Liver (tissue), 8 donors: ENCODE measurements at regions not wholly inside any gene's neighbourhood (a gene's known extent, or its start where the extent isn't known, plus 50 kb on each side); places are given as distances from the start of the nearest gene placed in this dataset.

ENCODE experiments used
- DNase-seq: peaks from one replicate; pipeline ENCODE4 v3.0.0-alpha.2; 2017; ENCODE audit warnings: low spot score
- H3K27ac ChIP-seq, 2 donors: one replicate each; pipeline ENCODE4 v1.7.0; 2013; ENCODE audit warnings: inconsistent platforms in 2 of 2, low read length in 2 of 2, control low read depth in 1 of 2, low read depth in 1 of 2, mild to moderate bottlenecking in 1 of 2
- H3K27me3 ChIP-seq, 4 donors: one replicate each; pipeline versions ENCODE4 v1.6.1 to v1.7.0; 2013; ENCODE audit warnings: low read length in 3 of 4, inconsistent platforms in 1 of 4, mild to moderate bottlenecking in 1 of 4, moderate library complexity in 1 of 4; ENCODE audit not compliant: control insufficient read depth in 4 of 4, insufficient read depth in 4 of 4
- H3K36me3 ChIP-seq, 4 donors: one replicate each; pipeline versions ENCODE4 v1.6.1 to v1.7.0; 2013; ENCODE audit warnings: low read length in 3 of 4, mild to moderate bottlenecking in 3 of 4, low read depth in 1 of 4, moderate library complexity in 1 of 4; ENCODE audit not compliant: control insufficient read depth in 4 of 4, insufficient read depth in 3 of 4
- H3K4me1 ChIP-seq, 4 donors: one replicate each; pipeline versions ENCODE4 v1.6.1 to v1.7.0; 2013; ENCODE audit warnings: low read length in 3 of 4, mild to moderate bottlenecking in 3 of 4, moderate library complexity in 1 of 4; ENCODE audit not compliant: control insufficient read depth in 4 of 4, insufficient read depth in 4 of 4
- H3K4me3 ChIP-seq, 3 donors: one replicate each; pipeline versions ENCODE4 v1.6.1 to v1.7.0; 2013; ENCODE audit warnings: low read length in 3 of 3, control low read depth in 1 of 3, low read depth in 1 of 3, mild to moderate bottlenecking in 1 of 3
- H3K9ac ChIP-seq, 2 donors: one replicate each; pipeline ENCODE4 v1.7.0; 2013; ENCODE audit warnings: low read length in 2 of 2, mild to moderate bottlenecking in 2 of 2, moderate library complexity in 2 of 2, control low read depth in 1 of 2, low read depth in 1 of 2
- H3K9me3 ChIP-seq, 4 donors: one replicate each; pipeline versions ENCODE4 v1.6.1 to v1.7.0; 2013; ENCODE audit warnings: low read length in 3 of 4; ENCODE audit not compliant: control insufficient read depth in 4 of 4
- EGR1 ChIP-seq, 2 donors: IDR thresholded peaks; 2 replicates each; pipeline ENCODE4 v1.6.1; 2016 to 2018; ENCODE audit warnings: antibody characterized with exemption in 2 of 2, low read depth in 2 of 2
- FOXA2 ChIP-seq: IDR thresholded peaks from 2 replicates; pipeline ENCODE4 v1.6.1; 2016; ENCODE audit warnings: antibody characterized with exemption
- GABPA ChIP-seq, 2 donors: IDR thresholded peaks in 1 of 2; conservative IDR thresholded peaks in 1 of 2; 2 replicates each; pipeline ENCODE4 v1.6.1; 2016; ENCODE audit warnings: antibody characterized with exemption in 2 of 2, mild to moderate bottlenecking in 1 of 2, moderate library complexity in 1 of 2
- HNF4A ChIP-seq, 2 donors: conservative IDR thresholded peaks; 2 replicates each; pipeline ENCODE4 v1.6.1; 2016; ENCODE audit warnings: antibody characterized with exemption in 2 of 2, mild to moderate bottlenecking in 2 of 2
- HNF4G ChIP-seq: IDR thresholded peaks from 2 replicates; pipeline ENCODE4 v1.6.1; 2016; ENCODE audit warnings: antibody characterized with exemption
- JUND ChIP-seq, 2 donors: IDR thresholded peaks; 2 replicates each; pipeline ENCODE4 v1.6.1; 2016; ENCODE audit warnings: antibody characterized with exemption in 2 of 2
- NR2F2 ChIP-seq: IDR thresholded peaks from 2 replicates; pipeline ENCODE4 v1.6.1; 2016; ENCODE audit warnings: antibody characterized with exemption
- RAD21 ChIP-seq, 2 donors: IDR thresholded peaks; 2 replicates each; pipeline ENCODE4 v1.6.1; 2016; ENCODE audit warnings: antibody characterized with exemption in 2 of 2, mild to moderate bottlenecking in 2 of 2
- SP1 ChIP-seq: IDR thresholded peaks from 2 replicates; pipeline ENCODE4 v1.6.1; 2018; ENCODE audit warnings: antibody characterized with exemption, mild to moderate bottlenecking
- TAF1 ChIP-seq: conservative IDR thresholded peaks from 2 replicates; pipeline ENCODE4 v1.6.1; 2016; ENCODE audit warnings: antibody characterized with exemption, mild to moderate bottlenecking
- YY1 ChIP-seq: IDR thresholded peaks from 2 replicates; pipeline ENCODE4 v1.6.1; 2016; ENCODE audit warnings: antibody characterized with exemption, mild to moderate bottlenecking
- WGBS: extraction: QIAGEN DNeasy Blood & Tissue Kit; methylation state at CpG from one replicate; pipeline ENCODE4 v1.1.7; 2013; 5-methylcytosine and 5-hydroxymethylcytosine counted together
- TF ChIP-seq, protein P1 (sequence below): IDR thresholded peaks from 2 replicates; pipeline ENCODE4 v1.6.1; 2016; ENCODE audit warnings: antibody characterized with exemption, mild to moderate bottlenecking
- TF ChIP-seq, protein P2 (sequence below): IDR thresholded peaks from 2 replicates; pipeline ENCODE4 v1.6.1; 2016; ENCODE audit warnings: antibody characterized with exemption
- TF ChIP-seq, protein P3 (sequence below): IDR thresholded peaks from 2 replicates; pipeline ENCODE4 v1.6.1; 2016; ENCODE audit warnings: antibody characterized with exemption
- TF ChIP-seq, protein P4 (sequence below): fragments of 150-350 bp; IDR thresholded peaks from 2 replicates; pipeline ENCODE4 v1.5.1; 2017; ENCODE audit warnings: improper control_type of control experiment, low read depth, low read length; ENCODE audit not compliant: missing input control
- donor health status: healthy.
- donor health status: healthy.
- donor health status: healthy.
- donor health status: healthy.
- donor health status: healthy.

DNA sequence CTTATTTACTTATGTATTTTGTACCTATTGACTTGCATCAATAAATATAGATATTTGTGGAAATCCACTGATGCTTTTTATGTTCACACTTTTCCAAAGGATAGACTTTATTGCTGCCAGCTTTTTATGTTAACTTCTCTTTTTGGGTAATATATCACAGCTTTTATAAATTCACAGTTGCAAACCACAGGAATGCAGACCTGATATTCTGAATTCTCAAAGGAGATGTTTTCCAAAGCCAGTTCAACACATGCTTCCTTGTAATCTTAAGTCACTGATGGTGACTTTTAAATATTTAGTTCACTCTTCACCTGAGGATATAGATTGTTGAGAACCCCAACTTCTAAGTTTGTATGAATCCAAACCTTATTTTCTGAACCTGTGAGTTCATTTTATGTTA is 223.4 kb upstream of the PRR16 start:
- Histone ChIP-seq H3K27ac (no peak overlapping the region), H3K36me3 (no peaks in the 10 kb centered on the region), H3K27me3 (no peaks in the 10 kb centered on the region), H3K9me3 (no peaks in the 10 kb centered on the region), H3K4me3 (no peak overlapping the region), H3K9ac (no peak overlapping the region), H3K4me1 (no peaks in the 10 kb centered on the region)
- TF ChIP-seq, protein P1, sequence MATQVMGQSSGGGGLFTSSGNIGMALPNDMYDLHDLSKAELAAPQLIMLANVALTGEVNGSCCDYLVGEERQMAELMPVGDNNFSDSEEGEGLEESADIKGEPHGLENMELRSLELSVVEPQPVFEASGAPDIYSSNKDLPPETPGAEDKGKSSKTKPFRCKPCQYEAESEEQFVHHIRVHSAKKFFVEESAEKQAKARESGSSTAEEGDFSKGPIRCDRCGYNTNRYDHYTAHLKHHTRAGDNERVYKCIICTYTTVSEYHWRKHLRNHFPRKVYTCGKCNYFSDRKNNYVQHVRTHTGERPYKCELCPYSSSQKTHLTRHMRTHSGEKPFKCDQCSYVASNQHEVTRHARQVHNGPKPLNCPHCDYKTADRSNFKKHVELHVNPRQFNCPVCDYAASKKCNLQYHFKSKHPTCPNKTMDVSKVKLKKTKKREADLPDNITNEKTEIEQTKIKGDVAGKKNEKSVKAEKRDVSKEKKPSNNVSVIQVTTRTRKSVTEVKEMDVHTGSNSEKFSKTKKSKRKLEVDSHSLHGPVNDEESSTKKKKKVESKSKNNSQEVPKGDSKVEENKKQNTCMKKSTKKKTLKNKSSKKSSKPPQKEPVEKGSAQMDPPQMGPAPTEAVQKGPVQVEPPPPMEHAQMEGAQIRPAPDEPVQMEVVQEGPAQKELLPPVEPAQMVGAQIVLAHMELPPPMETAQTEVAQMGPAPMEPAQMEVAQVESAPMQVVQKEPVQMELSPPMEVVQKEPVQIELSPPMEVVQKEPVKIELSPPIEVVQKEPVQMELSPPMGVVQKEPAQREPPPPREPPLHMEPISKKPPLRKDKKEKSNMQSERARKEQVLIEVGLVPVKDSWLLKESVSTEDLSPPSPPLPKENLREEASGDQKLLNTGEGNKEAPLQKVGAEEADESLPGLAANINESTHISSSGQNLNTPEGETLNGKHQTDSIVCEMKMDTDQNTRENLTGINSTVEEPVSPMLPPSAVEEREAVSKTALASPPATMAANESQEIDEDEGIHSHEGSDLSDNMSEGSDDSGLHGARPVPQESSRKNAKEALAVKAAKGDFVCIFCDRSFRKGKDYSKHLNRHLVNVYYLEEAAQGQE = no peak
- no peak for TF ChIP-seq RAD21 (IDR thresholded peaks at IDR 0.05)
- no peak for TF ChIP-seq NR2F2
- TF ChIP-seq HNF4G = no peak
- no peak for TF ChIP-seq TAF1
- no peak for TF ChIP-seq EGR1 (IDR thresholded peaks at IDR 0.05; ENCODE audit: low read depth in 2 of 2)
- no peak for TF ChIP-seq JUND (IDR thresholded peaks at IDR 0.05)
- TF ChIP-seq HNF4A (conservative IDR thresholded peaks at IDR 0.05) = no peak
- no peak for TF ChIP-seq YY1
- no peak for TF ChIP-seq FOXA2
- TF ChIP-seq, protein P2, sequence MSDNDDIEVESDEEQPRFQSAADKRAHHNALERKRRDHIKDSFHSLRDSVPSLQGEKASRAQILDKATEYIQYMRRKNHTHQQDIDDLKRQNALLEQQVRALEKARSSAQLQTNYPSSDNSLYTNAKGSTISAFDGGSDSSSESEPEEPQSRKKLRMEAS = no peak
- no peak for TF ChIP-seq GABPA (IDR thresholded peaks at IDR 0.05 in 1 of 2, conservative IDR thresholded peaks at IDR 0.05 in 1 of 2)
- no peak for TF ChIP-seq SP1
- TF ChIP-seq, protein P3, sequence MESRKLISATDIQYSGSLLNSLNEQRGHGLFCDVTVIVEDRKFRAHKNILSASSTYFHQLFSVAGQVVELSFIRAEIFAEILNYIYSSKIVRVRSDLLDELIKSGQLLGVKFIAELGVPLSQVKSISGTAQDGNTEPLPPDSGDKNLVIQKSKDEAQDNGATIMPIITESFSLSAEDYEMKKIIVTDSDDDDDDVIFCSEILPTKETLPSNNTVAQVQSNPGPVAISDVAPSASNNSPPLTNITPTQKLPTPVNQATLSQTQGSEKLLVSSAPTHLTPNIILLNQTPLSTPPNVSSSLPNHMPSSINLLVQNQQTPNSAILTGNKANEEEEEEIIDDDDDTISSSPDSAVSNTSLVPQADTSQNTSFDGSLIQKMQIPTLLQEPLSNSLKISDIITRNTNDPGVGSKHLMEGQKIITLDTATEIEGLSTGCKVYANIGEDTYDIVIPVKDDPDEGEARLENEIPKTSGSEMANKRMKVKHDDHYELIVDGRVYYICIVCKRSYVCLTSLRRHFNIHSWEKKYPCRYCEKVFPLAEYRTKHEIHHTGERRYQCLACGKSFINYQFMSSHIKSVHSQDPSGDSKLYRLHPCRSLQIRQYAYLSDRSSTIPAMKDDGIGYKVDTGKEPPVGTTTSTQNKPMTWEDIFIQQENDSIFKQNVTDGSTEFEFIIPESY = no peak
- TF ChIP-seq, protein P4, sequence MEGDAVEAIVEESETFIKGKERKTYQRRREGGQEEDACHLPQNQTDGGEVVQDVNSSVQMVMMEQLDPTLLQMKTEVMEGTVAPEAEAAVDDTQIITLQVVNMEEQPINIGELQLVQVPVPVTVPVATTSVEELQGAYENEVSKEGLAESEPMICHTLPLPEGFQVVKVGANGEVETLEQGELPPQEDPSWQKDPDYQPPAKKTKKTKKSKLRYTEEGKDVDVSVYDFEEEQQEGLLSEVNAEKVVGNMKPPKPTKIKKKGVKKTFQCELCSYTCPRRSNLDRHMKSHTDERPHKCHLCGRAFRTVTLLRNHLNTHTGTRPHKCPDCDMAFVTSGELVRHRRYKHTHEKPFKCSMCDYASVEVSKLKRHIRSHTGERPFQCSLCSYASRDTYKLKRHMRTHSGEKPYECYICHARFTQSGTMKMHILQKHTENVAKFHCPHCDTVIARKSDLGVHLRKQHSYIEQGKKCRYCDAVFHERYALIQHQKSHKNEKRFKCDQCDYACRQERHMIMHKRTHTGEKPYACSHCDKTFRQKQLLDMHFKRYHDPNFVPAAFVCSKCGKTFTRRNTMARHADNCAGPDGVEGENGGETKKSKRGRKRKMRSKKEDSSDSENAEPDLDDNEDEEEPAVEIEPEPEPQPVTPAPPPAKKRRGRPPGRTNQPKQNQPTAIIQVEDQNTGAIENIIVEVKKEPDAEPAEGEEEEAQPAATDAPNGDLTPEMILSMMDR = no peak
- DNase-seq = no peak

DNA sequence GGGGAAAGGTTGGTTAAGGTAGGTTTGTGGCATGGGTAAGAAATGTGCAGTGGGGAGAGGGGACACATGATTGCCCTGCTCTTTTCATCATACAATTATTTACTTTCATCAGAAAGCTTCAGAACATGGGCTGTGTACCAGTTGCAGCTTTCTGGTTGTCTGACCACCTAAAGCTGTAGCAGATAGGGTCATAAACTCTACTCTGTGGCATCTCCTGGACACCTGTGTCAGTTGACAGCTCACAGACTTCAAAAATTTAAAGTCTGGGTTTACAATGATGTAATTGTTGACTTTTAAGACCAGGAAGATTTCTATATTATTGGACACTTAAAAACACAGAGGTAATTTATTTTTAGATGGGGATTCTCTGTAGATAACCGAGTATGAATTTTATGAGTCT is 222.7 kb upstream of the PRR16 start:
- Histone ChIP-seq H3K4me3 (no peak overlapping the region), H3K36me3 (no peaks in the 10 kb centered on the region), H3K9me3 (no peaks in the 10 kb centered on the region), H3K9ac (no peak overlapping the region), H3K27ac (no peak overlapping the region), H3K4me1 (no peaks in the 10 kb centered on the region), H3K27me3 (no peaks in the 10 kb centered on the region)
- 47% methylated on average over 1 of the region's 1 CpG for WGBS
- TF ChIP-seq, protein P2 = no peak
- no peak for DNase-seq
